Smooth muscle cell (in vitro differentiated cells): ENCODE measurements at regions not wholly inside any gene's neighbourhood (a gene's known extent, or its start where the extent isn't known, plus 50 kb on each side); places are given as distances from the start of the nearest gene placed in this dataset.

Experiments used
- DNase-seq: peaks from one replicate; lab custom pipeline; 2025; ENCODE audit not compliant: unreplicated experiment; lab: John Stamatoyannopoulos, UW
- H2AFZ ChIP-seq: fragments of 200-600 bp; sonication (generic); 2 replicates; pipeline ENCODE4 v1.6.0; 2016; ENCODE audit warnings: antibody characterized with exemption, low read depth, mild to moderate bottlenecking
- H3F3A ChIP-seq: fragments of 200-600 bp; sonication (generic); 2 replicates; pipeline ENCODE4 v1.6.0; 2017; ENCODE audit warnings: antibody characterized with exemption, low read depth
- H3K27ac ChIP-seq: fragments of 200-600 bp; sonication (generic); 2 replicates; pipeline ENCODE4 v1.5.1; 2016; ENCODE audit warnings: low read depth, mild to moderate bottlenecking
- H3K27me3 ChIP-seq: fragments of 200-600 bp; sonication (generic); 2 replicates; pipeline ENCODE4 v1.6.1; 2016; ENCODE audit warnings: low read depth, mild to moderate bottlenecking
- H3K36me3 ChIP-seq: fragments of 200-600 bp; sonication (generic); 2 replicates; pipeline ENCODE4 v1.5.1; 2016; ENCODE audit warnings: low read depth
- H3K4me1 ChIP-seq: fragments of 200-600 bp; sonication (generic); 2 replicates; pipeline ENCODE4 v1.5.1; 2016; ENCODE audit warnings: low read depth
- H3K4me2 ChIP-seq: fragments of 200-600 bp; sonication (generic); 2 replicates; pipeline ENCODE4 v1.6.0; 2016; ENCODE audit warnings: mild to moderate bottlenecking
- H3K4me3 ChIP-seq: fragments of 200-600 bp; sonication (generic); 2 replicates; pipeline ENCODE4 v1.5.1; 2016; ENCODE audit warnings: mild to moderate bottlenecking
- H3K79me2 ChIP-seq: fragments of 200-600 bp; sonication (generic); 2 replicates; pipeline ENCODE4 v1.6.0; 2016; ENCODE audit warnings: low read depth, mild to moderate bottlenecking
- H3K9ac ChIP-seq: fragments of 200-600 bp; sonication (generic); 2 replicates; pipeline ENCODE4 v1.6.0; 2016; ENCODE audit warnings: low read depth
- H3K9me3 ChIP-seq: fragments of 200-600 bp; sonication (generic); replicated peaks from 2 replicates; pipeline ENCODE4 v1.5.1; 2016; ENCODE audit warnings: low read depth
- H4K20me1 ChIP-seq: fragments of 200-600 bp; sonication (generic); 2 replicates; pipeline ENCODE4 v1.6.0; 2016; ENCODE audit warnings: low read depth
- WGBS: methylation state at CpG from one replicate; pipeline ENCODE4 v1.1.7; 2016; ENCODE audit warnings: low lambda C conversion rate; 5-methylcytosine and 5-hydroxymethylcytosine counted together
- TF ChIP-seq, protein P1 (sequence below): fragments of 200-600 bp; sonication (generic); IDR thresholded peaks from 2 replicates; pipeline ENCODE4 v1.5.1; 2017; ENCODE audit warnings: borderline replicate concordance, mild to moderate bottlenecking, antibody characterized with exemption; ENCODE audit not compliant: insufficient read depth, poor library complexity, severe bottlenecking

DNA sequence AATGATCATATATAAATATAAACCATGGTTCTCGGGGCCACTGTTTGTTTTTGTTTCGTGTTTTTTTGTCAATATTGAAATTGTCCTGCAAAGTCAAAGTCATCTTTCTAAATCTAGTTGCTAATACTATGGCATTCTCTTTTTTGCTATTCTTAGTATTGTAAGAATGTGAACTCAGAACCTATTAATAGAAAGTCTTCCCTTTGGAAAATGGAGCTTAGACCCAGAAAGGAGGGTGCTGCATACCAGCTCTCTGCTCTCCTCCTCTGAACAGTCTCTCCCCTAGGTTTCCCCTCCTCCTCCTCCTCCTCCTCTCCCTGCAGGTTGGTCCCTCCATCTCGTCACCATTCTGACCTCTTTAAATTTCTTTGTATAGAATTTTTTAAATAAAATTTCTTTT, 150.4 kb upstream of the CCN2 start:
- Histone ChIP-seq H2AFZ (no peak overlapping the region), H3K9ac (no peak overlapping the region), H3K79me2 (no peaks in the 10 kb centered on the region), H3K4me3 (no peak overlapping the region), H3K27me3 (no peaks in the 10 kb centered on the region), H3K27ac (no peak overlapping the region), H3K9me3 (no peaks in the 10 kb centered on the region), H3K4me1 (no peaks in the 10 kb centered on the region), H4K20me1 (no peaks in the 10 kb centered on the region), H3F3A (no peaks in the 10 kb centered on the region), H3K36me3 (no peaks in the 10 kb centered on the region), H3K4me2 (no peak overlapping the region)
- WGBS = 95% methylated on average over 3 of the region's 3 CpGs
- no peak for DNase-seq
- TF ChIP-seq, protein P1, sequence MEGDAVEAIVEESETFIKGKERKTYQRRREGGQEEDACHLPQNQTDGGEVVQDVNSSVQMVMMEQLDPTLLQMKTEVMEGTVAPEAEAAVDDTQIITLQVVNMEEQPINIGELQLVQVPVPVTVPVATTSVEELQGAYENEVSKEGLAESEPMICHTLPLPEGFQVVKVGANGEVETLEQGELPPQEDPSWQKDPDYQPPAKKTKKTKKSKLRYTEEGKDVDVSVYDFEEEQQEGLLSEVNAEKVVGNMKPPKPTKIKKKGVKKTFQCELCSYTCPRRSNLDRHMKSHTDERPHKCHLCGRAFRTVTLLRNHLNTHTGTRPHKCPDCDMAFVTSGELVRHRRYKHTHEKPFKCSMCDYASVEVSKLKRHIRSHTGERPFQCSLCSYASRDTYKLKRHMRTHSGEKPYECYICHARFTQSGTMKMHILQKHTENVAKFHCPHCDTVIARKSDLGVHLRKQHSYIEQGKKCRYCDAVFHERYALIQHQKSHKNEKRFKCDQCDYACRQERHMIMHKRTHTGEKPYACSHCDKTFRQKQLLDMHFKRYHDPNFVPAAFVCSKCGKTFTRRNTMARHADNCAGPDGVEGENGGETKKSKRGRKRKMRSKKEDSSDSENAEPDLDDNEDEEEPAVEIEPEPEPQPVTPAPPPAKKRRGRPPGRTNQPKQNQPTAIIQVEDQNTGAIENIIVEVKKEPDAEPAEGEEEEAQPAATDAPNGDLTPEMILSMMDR = no peak

- no peak for DNase-seq
- no peaks in the 10 kb centered on the region for H3K36me3 ChIP-seq
- 92% methylated on average over 4 of the region's 4 CpGs for WGBS
- no peak overlapping the region for H3K4me3 ChIP-seq
- TF ChIP-seq, protein P1 = no peak
- H3K27me3 ChIP-seq = no peaks in the 10 kb centered on the region
- H3F3A ChIP-seq = no peaks in the 10 kb centered on the region
- H3K4me1 ChIP-seq = no peaks in the 10 kb centered on the region
- H3K79me2 ChIP-seq = no peaks in the 10 kb centered on the region
- H2AFZ ChIP-seq = no peak overlapping the region
- no peaks in the 10 kb centered on the region for H3K9me3 ChIP-seq
- H3K4me2 ChIP-seq = no peak overlapping the region
- H3K27ac ChIP-seq = no peak overlapping the region
- no peaks in the 10 kb centered on the region for H4K20me1 ChIP-seq
- no peak overlapping the region for H3K9ac ChIP-seq
Observed at GRCh38 chr6:132100388-132100990, 149.3 kb upstream of the CCN2 start.

- Histone ChIP-seq H3K9me3 (no peaks in the 10 kb centered on the region), H3K27me3 (no peaks in the 10 kb centered on the region), H3K36me3 (no peaks in the 10 kb centered on the region), H3K4me3 (no peak overlapping the region), H3K27ac (no peak overlapping the region), H3K4me1 (no peaks in the 10 kb centered on the region), H4K20me1 (no peaks in the 10 kb centered on the region), H2AFZ (no peak overlapping the region), H3K79me2 (no peaks in the 10 kb centered on the region), H3K9ac (no peak overlapping the region), H3F3A (no peaks in the 10 kb centered on the region), H3K4me2 (no peak overlapping the region)
- 95% methylated on average over 5 of the region's 5 CpGs for WGBS
- TF ChIP-seq, protein P1 = no peak
- DNase-seq = no peak
Observed at GRCh38 chr6:132096996-132097395, 145.8 kb upstream of the CCN2 start.

GRCh38 chr6:132096245-132096644, 145.1 kb upstream of the CCN2 start:
- Histone ChIP-seq H3K36me3 (no peaks in the 10 kb centered on the region), H3K27ac (no peak overlapping the region), H4K20me1 (no peaks in the 10 kb centered on the region), H3K4me2 (no peak overlapping the region), H3K4me3 (no peak overlapping the region), H3K4me1 (no peaks in the 10 kb centered on the region), H3K9me3 (no peaks in the 10 kb centered on the region), H3K27me3 (no peaks in the 10 kb centered on the region), H3F3A (no peaks in the 10 kb centered on the region), H3K9ac (no peak overlapping the region), H2AFZ (no peak overlapping the region), H3K79me2 (no peaks in the 10 kb centered on the region)
- 96% methylated on average over 3 of the region's 3 CpGs for WGBS
- no peak for DNase-seq
- TF ChIP-seq, protein P1 = no peak
